SK-N-MC (cell line): ENCODE measurements at regions not wholly inside any gene's neighbourhood (a gene's known extent, or its start where the extent isn't known, plus 50 kb on each side); places are given as distances from the start of the nearest gene placed in this dataset.

Experiments used
- DNase-seq: peaks from one replicate; pipeline ENCODE4 v3.0.0-alpha.2; 2011; ENCODE audit warnings: low read depth, low spot score
- H3K27ac ChIP-seq: fragments of 200-600 bp; sonication (generic); 2 replicates; pipeline ENCODE4 v1.5.1; 2016; ENCODE audit warnings: mixed run types
- H3K36me3 ChIP-seq: fragments of 200-600 bp; sonication (generic); 2 replicates; pipeline ENCODE4 v1.6.1; 2017; ENCODE audit warnings: antibody characterized with exemption, low read length, mixed read lengths; ENCODE audit not compliant: insufficient read depth
- H3K4me3 ChIP-seq: fragments of 200-600 bp; sonication (generic); 2 replicates; pipeline ENCODE4 v1.5.1; 2016
- H3K9ac ChIP-seq: fragments of 200-600 bp; sonication (generic); 2 replicates; pipeline ENCODE4 v1.8.0; 2017; ENCODE audit warnings: mixed run types, mixed read lengths; ENCODE audit not compliant: insufficient read length
- H3K9me3 ChIP-seq: fragments of 200-600 bp; sonication (generic); 2 replicates; pipeline ENCODE4 v1.6.1; 2017; ENCODE audit warnings: low read depth, mild to moderate bottlenecking, antibody characterized with exemption, low read length, moderate library complexity, mixed read lengths
- EZH2 ChIP-seq: fragments of 200-600 bp; sonication (generic); IDR thresholded peaks from one replicate; pipeline ENCODE4 v1.6.1; 2017; ENCODE audit warnings: antibody characterized with exemption
- FOXP2 ChIP-seq: optimal IDR thresholded peaks from 2 replicates; pipeline ENCODE3; 2011; ENCODE audit warnings: mild to moderate bottlenecking, moderate library complexity; ENCODE audit not compliant: insufficient read depth; ENCODE audit errors: extremely low read length, control extremely low read depth
- POLR2AphosphoS5 ChIP-seq: IDR thresholded peaks from 2 replicates; pipeline ENCODE4 v1.6.1; 2012; ENCODE audit warnings: mild to moderate bottlenecking, low read depth, low read length, borderline replicate concordance

DNA sequence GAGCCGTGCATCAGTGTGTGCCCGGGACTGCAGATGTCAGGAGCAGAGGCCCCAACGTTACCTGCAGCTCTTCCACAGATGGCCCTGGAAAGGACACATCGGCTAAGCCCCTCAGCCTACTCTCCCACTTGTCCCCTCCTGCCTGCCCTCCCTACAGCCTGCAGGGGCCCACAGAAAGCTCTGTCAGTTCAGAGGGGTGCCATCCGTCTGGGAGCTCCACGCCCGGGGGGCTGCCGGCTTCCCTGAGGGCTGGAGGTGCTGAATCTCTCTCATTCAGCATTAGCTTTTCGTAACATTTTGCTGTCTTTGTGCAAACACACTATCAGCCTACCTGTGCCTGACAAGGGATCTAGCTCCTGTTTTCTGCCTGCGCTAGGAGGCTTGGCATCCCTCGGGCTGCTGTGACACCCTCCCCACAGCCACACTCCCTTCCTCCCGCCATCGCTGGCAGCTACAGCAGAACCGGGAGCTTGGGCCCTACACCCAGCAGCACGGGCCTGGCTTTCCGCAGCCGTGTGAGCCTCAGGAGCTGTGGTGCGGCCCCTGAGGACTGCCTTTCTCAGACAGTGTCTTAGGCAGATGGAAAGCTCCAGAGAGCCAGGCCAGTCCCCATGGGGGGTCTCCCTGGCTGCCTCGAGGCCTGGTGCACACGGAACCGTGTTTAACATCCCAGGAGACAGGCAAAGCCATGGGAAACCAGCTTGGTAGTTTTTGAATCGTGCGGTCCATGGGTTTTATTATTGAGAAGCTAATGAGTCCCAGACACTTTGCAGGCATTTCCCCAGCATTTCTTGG lies 198.3 kb upstream of the B3GAT1 start:
- H3K27ac ChIP-seq, result no peak overlapping the region
- no peak for TF ChIP-seq EZH2
- no peak for TF ChIP-seq FOXP2
- TF ChIP-seq POLR2AphosphoS5, result no peak
- H3K9me3 ChIP-seq, result no peaks in the 10 kb centered on the region
- H3K4me3 ChIP-seq, result no peak overlapping the region
- no peaks in the 10 kb centered on the region for H3K36me3 ChIP-seq
- DNase-seq, result no peak
- no peak overlapping the region for H3K9ac ChIP-seq

DNA sequence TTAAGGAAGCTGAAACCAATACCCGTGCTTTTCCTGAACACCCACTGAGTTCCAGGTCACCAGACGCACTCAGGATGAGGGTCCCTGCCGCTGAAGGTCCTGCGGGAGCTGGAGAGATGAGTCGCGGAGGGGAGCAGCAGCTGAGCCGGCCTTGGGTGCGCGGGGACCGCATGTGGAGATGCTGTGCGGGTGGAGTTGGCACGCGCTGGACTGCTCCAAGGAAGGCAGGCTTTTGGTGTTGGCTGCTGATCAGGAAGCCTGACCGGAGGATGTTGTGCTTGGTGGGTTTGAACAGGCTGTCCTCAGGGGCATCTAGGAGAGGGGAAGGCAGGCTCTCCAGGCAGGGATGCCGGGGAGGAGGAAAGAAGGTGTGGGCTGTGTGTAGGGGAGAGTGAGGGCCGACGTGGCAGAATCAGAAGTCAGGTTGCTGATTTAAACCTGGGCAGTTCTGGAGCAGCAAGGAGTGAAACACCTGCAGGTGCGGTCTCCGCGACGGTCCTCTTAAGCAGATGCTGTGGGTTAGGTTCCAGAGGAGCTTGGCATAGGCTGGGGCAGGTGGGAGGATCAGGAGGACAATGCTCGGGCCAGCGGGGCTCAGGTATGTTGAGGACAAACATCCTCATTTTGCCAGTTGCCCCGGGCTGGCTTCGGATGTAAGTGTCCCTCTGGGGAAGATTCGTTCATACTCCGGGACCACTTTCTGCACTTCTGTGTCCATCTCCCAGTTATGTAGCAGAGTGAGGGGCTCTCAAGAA lies 197.5 kb upstream of the B3GAT1 start:
- Histone ChIP-seq H3K9ac (no peak overlapping the region), H3K4me3 (no peak overlapping the region), H3K9me3 (no peaks in the 10 kb centered on the region), H3K27ac (no peak overlapping the region), H3K36me3 (no peaks in the 10 kb centered on the region)
- DNase-seq, result no peak
- no peak for TF ChIP-seq POLR2AphosphoS5
- TF ChIP-seq FOXP2, result no peak
- no peak for TF ChIP-seq EZH2

DNA sequence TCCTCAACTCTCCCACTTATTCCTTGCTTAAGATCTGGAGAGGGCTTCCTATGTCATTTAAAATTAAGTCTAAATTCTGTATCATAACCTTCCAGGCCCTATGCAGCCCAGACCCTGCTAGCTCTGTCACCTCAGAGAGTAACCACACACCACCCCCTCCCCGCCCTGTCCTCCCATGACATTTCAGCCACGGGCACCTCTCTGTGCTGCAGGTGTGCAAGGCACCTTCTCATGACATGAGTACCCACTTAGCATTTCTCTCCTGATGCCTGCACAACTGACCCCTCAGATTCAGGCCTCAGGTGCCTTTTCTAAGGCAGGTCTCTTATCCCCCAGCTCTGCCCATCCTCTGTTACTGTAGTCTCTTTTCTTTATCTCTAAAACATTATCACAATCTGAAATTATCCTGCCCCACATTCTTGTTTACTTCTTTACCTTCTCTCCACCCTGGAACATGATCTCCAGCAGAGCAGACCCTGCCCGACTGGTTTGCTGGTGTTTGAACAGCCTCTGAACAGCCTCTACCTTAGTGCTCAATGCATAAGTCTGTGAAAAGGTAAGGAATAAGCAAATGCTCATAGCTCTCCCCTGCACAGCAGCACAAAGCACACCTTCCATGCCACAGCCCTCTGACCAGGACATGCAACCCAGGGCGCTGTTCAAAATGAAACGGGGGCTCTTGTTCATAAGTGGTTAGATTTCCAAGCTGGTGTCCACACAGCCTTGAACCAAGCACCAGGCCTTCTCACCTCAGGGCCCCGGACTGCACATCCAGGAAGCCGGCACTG lies 196.1 kb upstream of the B3GAT1 start:
- DNase-seq, result no peak
- H3K9me3 ChIP-seq, result no peaks in the 10 kb centered on the region
- no peak overlapping the region for H3K4me3 ChIP-seq
- no peaks in the 10 kb centered on the region for H3K36me3 ChIP-seq
- H3K27ac ChIP-seq, result no peak overlapping the region
- no peak for TF ChIP-seq FOXP2
- H3K9ac ChIP-seq, result no peak overlapping the region

DNA sequence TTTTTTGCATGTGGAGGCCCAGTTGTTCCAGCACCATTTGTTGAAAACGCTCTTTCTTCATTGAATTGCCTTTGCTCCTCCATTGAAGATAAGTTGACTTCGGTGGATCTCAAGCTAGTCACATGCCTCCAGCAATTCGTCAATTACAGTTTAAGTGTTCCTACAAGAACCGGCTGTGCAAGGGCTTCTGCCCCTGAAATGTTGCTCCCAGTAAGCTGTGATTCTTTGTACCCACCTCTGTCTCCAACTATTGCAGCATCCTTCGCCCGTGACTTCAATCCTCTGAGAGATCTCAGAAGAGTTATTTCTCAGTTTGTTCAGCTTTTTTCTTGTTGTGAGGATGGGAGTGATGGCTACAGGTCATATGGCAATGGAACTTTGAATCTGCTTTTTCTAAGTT lies 194.2 kb upstream of the B3GAT1 start:
- no peak overlapping the region for H3K9ac ChIP-seq
- no peaks in the 10 kb centered on the region for H3K9me3 ChIP-seq
- H3K36me3 ChIP-seq, result no peaks in the 10 kb centered on the region
- no peak for DNase-seq
- H3K4me3 ChIP-seq, result no peak overlapping the region
- no peak overlapping the region for H3K27ac ChIP-seq
- TF ChIP-seq POLR2AphosphoS5 (no peak), FOXP2 (no peak), EZH2 (no peak)

DNA sequence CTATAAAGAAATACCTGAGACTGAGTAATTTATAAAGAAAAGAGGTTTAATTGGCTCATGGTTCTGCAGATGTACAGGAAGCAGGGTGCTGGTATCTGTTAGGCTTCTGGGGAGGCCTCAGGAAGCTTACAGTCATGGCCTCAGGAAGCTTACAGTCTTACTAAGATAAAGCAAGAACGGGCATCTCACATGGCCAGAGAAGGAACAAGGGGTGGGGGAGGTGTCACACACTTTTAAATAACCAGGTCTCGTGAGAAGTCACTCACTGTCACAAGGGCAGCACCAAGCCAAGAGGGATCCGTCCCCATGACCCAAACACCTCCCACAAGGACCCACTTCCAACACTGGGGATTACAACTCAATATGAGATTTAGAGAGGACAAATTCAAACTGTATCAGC lies 192.8 kb upstream of the B3GAT1 start:
- DNase-seq, result no peak
- H3K36me3 ChIP-seq, result no peaks in the 10 kb centered on the region
- H3K9ac ChIP-seq, result no peak overlapping the region
- no peaks in the 10 kb centered on the region for H3K9me3 ChIP-seq
- H3K4me3 ChIP-seq, result no peak overlapping the region
- TF ChIP-seq FOXP2 (no peak), POLR2AphosphoS5 (no peak), EZH2 (no peak)
- no peak overlapping the region for H3K27ac ChIP-seq

DNA sequence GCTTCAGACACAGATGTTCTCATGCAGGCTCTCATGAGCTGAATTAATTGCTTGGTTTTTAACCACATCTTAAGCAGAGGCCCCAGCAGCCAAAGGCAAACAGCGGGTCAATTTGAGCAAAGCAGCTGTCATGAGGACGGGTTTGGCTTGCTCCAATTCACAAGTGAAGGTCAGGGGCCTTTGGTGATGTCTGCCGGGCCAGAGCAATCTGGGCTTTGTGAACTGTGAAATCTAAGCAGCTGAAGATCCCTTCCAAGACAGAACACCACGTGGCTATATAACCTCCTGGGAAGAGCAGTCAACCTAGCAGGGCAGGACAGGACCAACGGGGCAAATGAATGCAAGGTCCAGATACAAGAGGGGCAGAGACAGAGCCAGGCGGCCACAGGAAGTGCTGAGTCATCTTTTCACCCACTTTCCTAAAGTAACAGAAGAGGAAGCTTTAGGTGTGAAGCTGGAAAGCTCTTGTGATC lies 187.3 kb upstream of the B3GAT1 start:
- no peak for DNase-seq
- TF ChIP-seq FOXP2 (no peak), EZH2 (no peak), POLR2AphosphoS5 (no peak)
- Histone ChIP-seq H3K9me3 (no peaks in the 10 kb centered on the region), H3K9ac (no peak overlapping the region), H3K27ac (no peak overlapping the region), H3K4me3 (no peak overlapping the region), H3K36me3 (no peaks in the 10 kb centered on the region)

DNA sequence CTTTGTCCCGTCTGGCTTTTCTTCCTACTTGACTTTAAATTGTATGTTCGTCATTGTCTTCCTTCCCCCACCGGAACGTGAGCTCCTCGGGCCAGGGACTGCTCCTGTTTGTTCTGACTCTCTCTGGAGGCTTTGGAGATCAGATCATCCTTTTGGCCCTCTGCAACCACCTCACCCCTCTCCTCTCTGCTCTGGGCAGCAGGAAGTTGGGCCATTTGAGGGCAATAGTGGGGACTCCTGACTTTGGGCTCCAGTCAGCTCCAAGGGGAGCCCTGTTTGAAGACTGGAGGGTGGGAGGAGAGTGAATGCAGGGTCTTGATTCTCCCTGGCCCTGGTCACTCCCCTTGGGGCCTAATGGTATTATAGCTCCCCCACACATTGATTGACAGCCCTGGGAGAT lies 186.3 kb upstream of the B3GAT1 start:
- Histone ChIP-seq H3K4me3 (no peak overlapping the region), H3K9me3 (no peaks in the 10 kb centered on the region), H3K9ac (no peak overlapping the region), H3K36me3 (no peaks in the 10 kb centered on the region), H3K27ac (no peak overlapping the region)
- DNase-seq, result no peak
- no peak for TF ChIP-seq POLR2AphosphoS5
- TF ChIP-seq FOXP2, result no peak
- TF ChIP-seq EZH2, result no peak

DNA sequence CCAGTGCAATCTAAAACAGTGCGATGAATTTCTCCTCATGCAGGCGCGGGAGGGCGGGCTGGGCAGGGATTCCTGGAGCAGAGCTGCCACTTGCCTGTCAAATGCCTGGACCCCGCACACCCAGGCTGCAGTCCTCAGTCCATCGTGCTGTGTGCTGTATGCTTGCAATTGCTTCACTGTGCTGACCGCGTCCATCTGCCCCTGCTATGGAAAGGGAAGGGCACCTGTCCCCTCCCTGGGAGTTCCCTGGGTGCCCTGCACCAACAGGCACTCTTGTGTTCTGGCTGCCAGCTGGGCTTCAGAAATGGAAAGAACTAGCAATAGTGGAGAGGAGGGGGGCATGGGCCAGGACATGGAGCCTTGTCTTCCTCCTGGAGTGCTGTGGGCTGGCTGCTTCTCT lies 185.4 kb upstream of the B3GAT1 start:
- DNase-seq, result no peak
- Histone ChIP-seq H3K9me3 (no peaks in the 10 kb centered on the region), H3K9ac (no peak overlapping the region), H3K27ac (no peak overlapping the region), H3K4me3 (no peak overlapping the region), H3K36me3 (no peaks in the 10 kb centered on the region)
- TF ChIP-seq FOXP2, result no peak
- TF ChIP-seq POLR2AphosphoS5, result no peak
- no peak for TF ChIP-seq EZH2
